Ovary (tissue), 7 donors: ENCODE measurements at regions not wholly inside any gene's neighbourhood (a gene's known extent, or its start where the extent isn't known, plus 50 kb on each side); places are given as distances from the start of the nearest gene placed in this dataset.

Experiments used
- DNase-seq, 5 donors: peaks; one replicate each; pipeline ENCODE4 v3.0.0-alpha.2; 2019 to 2020
- H3K27ac ChIP-seq, 2 donors: fragments of 200-600 bp; one replicate each; pipeline versions ENCODE4 v1.5.1 to v1.8.0; 2019 to 2022
- H3K27me3 ChIP-seq: fragments of 200-600 bp; one replicate; pipeline ENCODE4 v1.8.0; 2022
- H3K36me3 ChIP-seq: fragments of 200-600 bp; sonication (generic); one replicate; pipeline ENCODE4 v1.5.1; 2019
- H3K4me1 ChIP-seq: one replicate; pipeline ENCODE4 v1.8.1; 2013; ENCODE audit warnings: mild to moderate bottlenecking, moderate library complexity; ENCODE audit not compliant: insufficient read depth
- H3K4me3 ChIP-seq: fragments of 200-600 bp; sonication (generic); one replicate; pipeline ENCODE4 v1.5.1; 2017
- H3K9me3 ChIP-seq, 2 donors: fragments of 200-600 bp in 1 of 2; sonication (generic) in 1 of 2; one replicate each; pipeline versions ENCODE4 v1.5.1 to v1.8.1; 2013 to 2019; ENCODE audit warnings: mild to moderate bottlenecking in 1 of 2, moderate library complexity in 1 of 2
- EP300 ChIP-seq: sonication (generic); formaldehyde crosslinking; IDR thresholded peaks from one replicate; pipeline ENCODE4 v1.6.1; 2017; ENCODE audit warnings: antibody characterized with exemption
- POLR2A ChIP-seq: fragments of 450-650 bp; IDR thresholded peaks from one replicate; pipeline ENCODE4 v1.6.1; 2017; ENCODE audit warnings: antibody characterized with exemption, mild to moderate bottlenecking, moderate library complexity
- WGBS, 3 donors: extraction: QIAGEN DNeasy Blood & Tissue Kit in 1 of 3; methylation state at CpG; one replicate each; pipeline versions ENCODE4 v1.1.5 to v1.1.7; 2013 to 2017; 5-methylcytosine and 5-hydroxymethylcytosine counted together
- intact Hi-C, 4 donors: fragments of 100-400 bp; cut with DNase I; formaldehyde crosslinking; loops; one replicate each; pipeline versions ENCODE4 v1.11.0 to v1.15.1; 2022 to 2023
- TF ChIP-seq, protein P1 (sequence below), 3 donors: fragments of 450-650 bp in 2 of 3; fragments of 200-600 bp in 1 of 3; IDR thresholded peaks; one replicate each; pipeline versions ENCODE4 v1.5.1 to v1.8.0; 2016 to 2022; ENCODE audit warnings: antibody characterized with exemption in 3 of 3, mild to moderate bottlenecking in 1 of 3
- donor health status: DM: no; HTN: no; CAD: no; lungs with moderate emphysema.
- donor health status: DM: no; HTN: no; CAD: no.
- donor health status: Bipolar disorder and iron deficiency.
- donor health status: DM: no; HTN: no; CAD: no.
- donor health status: DM: yes; HTN: yes; CAD: no.

DNA sequence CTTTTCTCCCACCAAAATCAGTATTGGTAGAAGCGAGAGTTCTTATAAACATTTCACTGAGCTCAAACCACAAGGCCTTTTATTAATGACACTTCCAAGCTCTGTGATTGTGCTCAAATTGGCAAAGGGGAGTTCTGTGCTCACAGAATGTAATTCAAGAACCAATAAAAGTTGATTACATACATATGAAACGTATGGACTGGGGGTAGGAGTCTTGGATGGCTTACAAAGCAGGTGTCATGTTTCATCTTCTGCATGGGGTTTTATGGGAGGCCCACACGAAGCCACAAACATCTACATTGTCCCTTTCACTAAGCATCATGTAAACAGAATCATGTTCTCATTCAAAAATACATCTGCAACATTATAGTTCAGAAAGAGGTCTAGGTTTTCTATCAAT lies 828.3 kb downstream of the VRK1 start:
- 11 to 25% (median 11%) methylated on average over 3 of the region's 3 CpGs for WGBS, 3 donors
- H3K4me3 ChIP-seq: no peak overlapping the region

DNA sequence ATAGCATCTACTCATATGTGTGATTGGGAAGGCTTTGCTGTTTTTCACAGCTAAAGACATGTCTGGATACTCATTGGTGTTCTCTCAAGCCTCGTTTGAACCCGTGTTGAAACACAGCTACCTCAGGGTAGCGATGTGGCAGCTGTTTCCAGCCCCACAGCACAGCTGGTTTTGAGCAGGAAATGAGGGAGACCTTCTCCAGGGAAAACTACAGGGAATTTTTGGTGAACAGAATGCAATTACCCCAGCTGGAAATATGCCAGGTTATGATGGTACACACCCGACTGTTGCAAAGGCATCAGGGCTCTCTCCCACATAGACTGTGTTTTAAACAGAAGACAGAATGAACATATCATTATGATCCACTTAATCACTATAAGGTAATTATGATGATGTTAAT lies 828.9 kb downstream of the VRK1 start:
- no peak for DNase-seq
- 13 to 18% (median 15%) methylated on average over 4 of the region's 4 CpGs for WGBS, 3 donors
- Histone ChIP-seq H3K27me3 (no peaks in the 10 kb centered on the region), H3K27ac (no peak overlapping the region), H3K4me3 (no peak overlapping the region), H3K9me3 (no peaks in the 10 kb centered on the region), H3K4me1 (no peaks in the 10 kb centered on the region), H3K36me3 (no peaks in the 10 kb centered on the region)
- intact Hi-C loops: no loop called here
- TF ChIP-seq POLR2A (no peak), EP300 (no peak)

More for the DNA sequence above, 828.3 kb downstream of the VRK1 start:
- no peak for DNase-seq
- no peak for TF ChIP-seq POLR2A
- TF ChIP-seq EP300: no peak
- TF ChIP-seq, protein P1, sequence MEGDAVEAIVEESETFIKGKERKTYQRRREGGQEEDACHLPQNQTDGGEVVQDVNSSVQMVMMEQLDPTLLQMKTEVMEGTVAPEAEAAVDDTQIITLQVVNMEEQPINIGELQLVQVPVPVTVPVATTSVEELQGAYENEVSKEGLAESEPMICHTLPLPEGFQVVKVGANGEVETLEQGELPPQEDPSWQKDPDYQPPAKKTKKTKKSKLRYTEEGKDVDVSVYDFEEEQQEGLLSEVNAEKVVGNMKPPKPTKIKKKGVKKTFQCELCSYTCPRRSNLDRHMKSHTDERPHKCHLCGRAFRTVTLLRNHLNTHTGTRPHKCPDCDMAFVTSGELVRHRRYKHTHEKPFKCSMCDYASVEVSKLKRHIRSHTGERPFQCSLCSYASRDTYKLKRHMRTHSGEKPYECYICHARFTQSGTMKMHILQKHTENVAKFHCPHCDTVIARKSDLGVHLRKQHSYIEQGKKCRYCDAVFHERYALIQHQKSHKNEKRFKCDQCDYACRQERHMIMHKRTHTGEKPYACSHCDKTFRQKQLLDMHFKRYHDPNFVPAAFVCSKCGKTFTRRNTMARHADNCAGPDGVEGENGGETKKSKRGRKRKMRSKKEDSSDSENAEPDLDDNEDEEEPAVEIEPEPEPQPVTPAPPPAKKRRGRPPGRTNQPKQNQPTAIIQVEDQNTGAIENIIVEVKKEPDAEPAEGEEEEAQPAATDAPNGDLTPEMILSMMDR (IDR thresholded peaks at IDR 0.05): no peak
- intact Hi-C loops: no loop called here
- H3K4me1 ChIP-seq: no peaks in the 10 kb centered on the region
- H3K27ac ChIP-seq: no peak overlapping the region
- H3K27me3 ChIP-seq: no peaks in the 10 kb centered on the region
- no peaks in the 10 kb centered on the region for H3K36me3 ChIP-seq
- no peaks in the 10 kb centered on the region for H3K9me3 ChIP-seq

DNA sequence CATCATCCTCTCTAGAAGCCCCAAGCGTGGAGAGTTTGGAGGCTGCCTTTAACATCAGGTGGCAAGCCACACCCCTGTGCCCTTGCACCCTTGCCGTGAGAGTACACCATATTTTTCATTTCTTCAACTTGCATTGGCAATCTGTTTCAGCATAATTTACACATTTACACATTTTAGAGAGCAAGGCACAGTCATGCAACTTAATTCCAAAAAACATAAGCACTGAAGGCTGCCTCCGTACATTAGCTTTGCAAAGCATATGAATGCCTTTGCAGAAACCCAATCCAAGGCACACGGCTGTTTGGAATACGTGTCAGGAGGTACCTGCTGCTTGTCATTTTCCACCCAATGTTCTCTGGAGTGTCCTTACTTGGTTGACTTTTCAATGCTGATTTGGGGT lies 833.1 kb downstream of the VRK1 start:
- H3K4me1 ChIP-seq: no peaks in the 10 kb centered on the region
- H3K36me3 ChIP-seq: no peaks in the 10 kb centered on the region
- no peak overlapping the region for H3K4me3 ChIP-seq
- no peaks in the 10 kb centered on the region for H3K27me3 ChIP-seq
- H3K9me3 ChIP-seq: no peaks in the 10 kb centered on the region
- no peak overlapping the region for H3K27ac ChIP-seq
- 68 to 69% (median 69%) methylated on average over 5 of the region's 5 CpGs for WGBS, 3 donors
- TF ChIP-seq EP300 (no peak), POLR2A (no peak)
- TF ChIP-seq, protein P1 (IDR thresholded peaks at IDR 0.05): no peak
- intact Hi-C loops: no loop called here
- DNase-seq: no peak

DNA sequence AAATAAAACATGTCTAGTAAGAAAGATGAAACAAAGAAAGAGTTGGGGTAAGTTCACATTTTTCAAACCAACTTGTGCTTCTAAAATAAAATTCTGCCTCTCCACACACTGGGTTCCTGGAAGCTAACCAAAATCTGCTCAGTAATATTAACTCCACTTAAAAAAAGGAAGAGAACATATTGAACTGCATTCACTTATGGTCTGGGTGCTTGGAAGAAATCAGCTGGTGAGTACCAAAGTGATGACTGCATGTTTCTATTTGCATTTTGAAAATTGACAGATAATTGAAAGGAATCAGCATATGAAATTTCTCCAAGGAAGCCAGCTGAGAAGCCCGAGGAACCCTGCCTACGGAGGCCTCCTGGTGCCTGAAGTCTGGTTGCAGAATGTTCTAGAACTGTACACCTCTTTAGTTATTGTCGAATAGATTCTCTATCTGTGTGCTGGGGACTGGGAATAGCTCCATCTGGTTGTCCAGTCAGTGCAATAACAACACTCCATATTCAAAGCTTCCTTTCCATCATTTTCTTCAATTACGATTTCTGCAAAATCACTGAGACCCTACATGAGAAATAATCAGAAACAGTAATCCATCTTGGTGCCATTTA lies 836.1 kb downstream of the VRK1 start:
- WGBS, 3 donors: 79 to 89% (median 81%) methylated on average over 4 of the region's 4 CpGs
- intact Hi-C loops: no loop called here
- H3K36me3 ChIP-seq: no peaks in the 10 kb centered on the region
- H3K4me3 ChIP-seq: no peak overlapping the region
- TF ChIP-seq, protein P1 (IDR thresholded peaks at IDR 0.05): no peak
- TF ChIP-seq EP300 (no peak), POLR2A (no peak)
- no peaks in the 10 kb centered on the region for H3K27me3 ChIP-seq
- DNase-seq: no peak
- no peak overlapping the region for H3K27ac ChIP-seq
- H3K9me3 ChIP-seq: no peaks in the 10 kb centered on the region
- no peaks in the 10 kb centered on the region for H3K4me1 ChIP-seq

DNA sequence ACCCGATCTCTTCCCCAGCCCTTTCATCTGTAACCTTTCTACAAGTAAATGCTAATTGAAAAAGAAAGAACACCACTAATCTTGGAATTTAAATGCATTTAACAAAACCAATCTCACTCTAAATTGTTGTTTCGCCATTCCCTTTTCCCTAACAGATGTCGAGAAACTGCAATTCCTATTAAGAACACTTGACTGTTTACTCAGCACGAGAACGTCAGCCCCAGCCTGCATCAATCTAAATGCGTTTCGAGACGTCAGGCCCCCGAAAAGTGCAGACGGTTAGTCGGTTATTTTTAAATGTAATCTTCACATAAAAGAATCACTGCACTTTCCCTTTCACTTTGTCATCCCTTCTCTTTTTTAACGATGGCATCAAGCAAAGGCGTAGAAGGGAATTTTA lies 837.6 kb downstream of the VRK1 start:
- Histone ChIP-seq H3K9me3 (no peaks in the 10 kb centered on the region), H3K27ac (no peak overlapping the region), H3K4me3 (no peak overlapping the region), H3K36me3 (no peaks in the 10 kb centered on the region), H3K27me3 (no peaks in the 10 kb centered on the region), H3K4me1 (no peaks in the 10 kb centered on the region)
- TF ChIP-seq EP300: no peak
- TF ChIP-seq POLR2A: no peak
- TF ChIP-seq, protein P1 (IDR thresholded peaks at IDR 0.05): no peak
- 15 to 20% (median 19%) methylated on average over 13 of the region's 13 CpGs for WGBS, 3 donors
- DNase-seq: no peak
- intact Hi-C loops: no loop called here
